Natural killer cell (primary cell): ENCODE measurements at regions not wholly inside any gene's neighbourhood (a gene's known extent, or its start where the extent isn't known, plus 50 kb on each side); places are given as distances from the start of the nearest gene placed in this dataset.

Source experiments
- ATAC-seq, 3 donors: fragments of 150-1000 bp in 2 of 3; fragments of 200-7000 bp in 1 of 3; cut with Tn5 transposase; 1 replicate in 1 of 3; 2 replicates in 2 of 3; pipeline ENCODE4 v1.10.0; 2021; ENCODE audit warnings: mild to moderate bottlenecking in 2 of 3, moderate library complexity in 2 of 3
- DNase-seq, 2 donors: peaks; one replicate each; pipeline versions ENCODE4 v3.0.0 to v3.0.0-alpha.2; 2013 to 2021; ENCODE audit warnings: mixed read lengths in 1 of 2
- H3K27ac ChIP-seq: one replicate; pipeline ENCODE4 v1.5.1; 2013; ENCODE audit warnings: mild to moderate bottlenecking, low read length
- H3K27me3 ChIP-seq: one replicate; pipeline ENCODE4 v1.6.1; 2013; ENCODE audit warnings: low read length; ENCODE audit not compliant: control insufficient read depth, insufficient read depth
- H3K36me3 ChIP-seq: one replicate; pipeline ENCODE4 v1.6.1; 2013; ENCODE audit warnings: low read length; ENCODE audit not compliant: control insufficient read depth, insufficient read depth
- H3K4me1 ChIP-seq: one replicate; pipeline ENCODE4 v1.6.1; 2013; ENCODE audit warnings: low read length; ENCODE audit not compliant: control insufficient read depth, insufficient read depth
- H3K4me3 ChIP-seq: one replicate; pipeline ENCODE4 v1.5.1; 2013; ENCODE audit warnings: low read length
- H3K9me3 ChIP-seq: one replicate; pipeline ENCODE4 v1.6.1; 2013; ENCODE audit warnings: low read length; ENCODE audit not compliant: control insufficient read depth, insufficient read depth
- H3K27ac Mint-ChIP-seq, 2 donors: one replicate each; pipeline ENCODE4 v1.8.0; 2022; ENCODE audit warnings: mild to moderate bottlenecking in 2 of 2, mixed read lengths in 2 of 2, moderate library complexity in 1 of 2
- H3K27me3 Mint-ChIP-seq, 2 donors: one replicate each; pipeline ENCODE4 v1.8.0; 2022; ENCODE audit warnings: low read depth in 2 of 2, mixed read lengths in 2 of 2
- H3K36me3 Mint-ChIP-seq: one replicate; pipeline ENCODE4 v1.8.0; 2022; ENCODE audit warnings: mixed read lengths
- H3K4me1 Mint-ChIP-seq, 2 donors: one replicate each; pipeline ENCODE4 v1.8.0; 2022; ENCODE audit warnings: mixed read lengths in 2 of 2
- H3K4me3 Mint-ChIP-seq: one replicate; pipeline ENCODE4 v1.8.0; 2022; ENCODE audit warnings: mild to moderate bottlenecking, moderate library complexity, mixed read lengths
- H3K9me3 Mint-ChIP-seq, 2 donors: one replicate each; pipeline ENCODE4 v1.8.0; 2022; ENCODE audit warnings: mixed read lengths in 2 of 2
- CTCF ChIP-seq: fragments of 200-600 bp; IDR thresholded peaks from one replicate; pipeline ENCODE4 v1.8.0; 2022; ENCODE audit warnings: antibody characterized with exemption
- WGBS: methylation state at CpG from one replicate; pipeline ENCODE4 v1.1.7; 2013; ENCODE audit warnings: missing lambda C conversion rate; ENCODE audit not compliant: insufficient coverage; 5-methylcytosine and 5-hydroxymethylcytosine counted together
- intact Hi-C: fragments of 100-400 bp; cut with micrococcal nuclease; formaldehyde crosslinking; loops from one replicate; pipeline ENCODE4 v1.14.2; 2022

GRCh38 chr6:101102702-101103101 is 221.6 kb upstream of the ASCC3 start:
- Mint-ChIP-seq H3K9me3 (peaks cover 15 to 21% of the 10 kb centered on the region in 2 donors), H3K36me3 (no peaks in the 10 kb centered on the region), H3K27ac (no peak overlapping the region), H3K27me3 (no peaks in the 10 kb centered on the region), H3K4me3 (no peak overlapping the region), H3K4me1 (no peaks in the 10 kb centered on the region)
- ATAC-seq: no peak
- intact Hi-C loops: no loop called here
- Histone ChIP-seq H3K9me3 (no peaks in the 10 kb centered on the region), H3K4me3 (no peak overlapping the region), H3K36me3 (no peaks in the 10 kb centered on the region), H3K4me1 (no peaks in the 10 kb centered on the region), H3K27me3 (no peaks in the 10 kb centered on the region), H3K27ac (no peak overlapping the region)
- DNase-seq: no peak
- no peak for TF ChIP-seq CTCF
- 38% methylated on average over 2 of the region's 4 CpGs for WGBS

GRCh38 chr6:101108286-101108685 is 227.2 kb upstream of the ASCC3 start:
- no peak overlapping the region for H3K27ac Mint-ChIP-seq
- H3K9me3 Mint-ChIP-seq: peaks cover 0 to 12% of the 10 kb centered on the region in 2 donors
- Histone ChIP-seq H3K27me3 (no peaks in the 10 kb centered on the region), H3K4me3 (no peak overlapping the region), H3K36me3 (no peaks in the 10 kb centered on the region), H3K4me1 (no peaks in the 10 kb centered on the region), H3K9me3 (no peaks in the 10 kb centered on the region), H3K27ac (no peak overlapping the region)
- TF ChIP-seq CTCF: no peak
- intact Hi-C loops: no loop called here
- no peak for DNase-seq
- H3K36me3 Mint-ChIP-seq: no peaks in the 10 kb centered on the region
- H3K27me3 Mint-ChIP-seq: no peaks in the 10 kb centered on the region
- no peak overlapping the region for H3K4me3 Mint-ChIP-seq
- WGBS: 83% methylated on average over 3 of the region's 4 CpGs
- ATAC-seq: no peak
- H3K4me1 Mint-ChIP-seq: no peaks in the 10 kb centered on the region

- no peak overlapping the region for H3K27ac Mint-ChIP-seq
- intact Hi-C loops: no loop called here
- H3K9me3 ChIP-seq: no peaks in the 10 kb centered on the region
- no peaks in the 10 kb centered on the region for H3K27me3 ChIP-seq
- no peak overlapping the region for H3K27ac ChIP-seq
- no peaks in the 10 kb centered on the region for H3K36me3 Mint-ChIP-seq
- peaks cover 0 to 11% of the 10 kb centered on the region in 2 donors for H3K9me3 Mint-ChIP-seq
- ATAC-seq: no peak
- 76% methylated on average over 1 of the region's 1 CpG for WGBS
- no peaks in the 10 kb centered on the region for H3K27me3 Mint-ChIP-seq
- no peak overlapping the region for H3K4me3 ChIP-seq
- no peaks in the 10 kb centered on the region for H3K4me1 ChIP-seq
- no peak for DNase-seq
- TF ChIP-seq CTCF: no peak
- H3K4me1 Mint-ChIP-seq: no peaks in the 10 kb centered on the region
- no peaks in the 10 kb centered on the region for H3K36me3 ChIP-seq
- H3K4me3 Mint-ChIP-seq: no peak overlapping the region
Observed at GRCh38 chr6:101110814-101111213, 229.7 kb upstream of the ASCC3 start.

- Mint-ChIP-seq H3K27ac (no peak overlapping the region), H3K9me3 (peaks cover 0 to 3% of the 10 kb centered on the region in 2 donors), H3K27me3 (no peaks in the 10 kb centered on the region), H3K4me3 (no peak overlapping the region), H3K4me1 (no peaks in the 10 kb centered on the region), H3K36me3 (no peaks in the 10 kb centered on the region)
- H3K36me3 ChIP-seq: no peaks in the 10 kb centered on the region
- intact Hi-C loops: no loop called here
- H3K4me3 ChIP-seq: no peak overlapping the region
- H3K27me3 ChIP-seq: no peaks in the 10 kb centered on the region
- 85% methylated on average over 4 of the region's 4 CpGs for WGBS
- no peak for TF ChIP-seq CTCF
- H3K4me1 ChIP-seq: no peaks in the 10 kb centered on the region
- DNase-seq (no peak), ATAC-seq (no peak)
- H3K27ac ChIP-seq: no peak overlapping the region
- H3K9me3 ChIP-seq: no peaks in the 10 kb centered on the region
Observed at GRCh38 chr6:101113468-101114260, 232.5 kb upstream of the ASCC3 start.
